ENCODE measurements at regions not wholly inside any gene's neighbourhood (a gene's known extent, or its start where the extent isn't known, plus 50 kb on each side); places are given as distances from the start of the nearest gene placed in this dataset.

GRCh38 chr6:69487688-69488087 lies 309.1 kb downstream of the LMBRD1 start:
- Histone ChIP-seq H3K4me1 (ENCODE audit: control insufficient read depth, insufficient read depth, low read length) (no peaks in the 10 kb centered on the region), H3K9me3 (ENCODE audit: control insufficient read depth, insufficient read depth, low read depth, low read length) (no peaks in the 10 kb centered on the region), H3K4me3 (ENCODE audit: low read depth, low read length) (no peak overlapping the region), H3K27ac (ENCODE audit: extremely low read depth, low read depth, low read length) (no peak overlapping the region), H3K36me3 (ENCODE audit: control insufficient read depth in 2 of 2, insufficient read depth in 1 of 2, low read length in 2 of 2) (no peaks in the 10 kb centered on the region)
- POLR2A ChIA-PET: no interaction called here
- no peak for TF ChIP-seq ZNF777 (tag by site-specific recombination; IDR thresholded peaks at IDR 0.05; ENCODE audit: borderline replicate concordance)
- CTCF ChIA-PET: interaction anchor here (0.6 kb wide), 1 partner anchor 304 kb away, joined by 3 read pairs; no protein-coding TSS in a partner anchor

- no peaks in the 10 kb centered on the region for H3K36me3 ChIP-seq (ENCODE audit: control insufficient read depth in 2 of 2, insufficient read depth in 1 of 2, low read length in 2 of 2)
- CTCF ChIA-PET: interaction anchor here (0.6 kb wide), 1 partner anchor 568 kb away, joined by 4 read pairs; no protein-coding TSS in a partner anchor
These were observed 329.7 kb downstream of the LMBRD1 start for GRCh38 chr6:69466979-69467570.

GRCh38 chr6:69465866-69466265 lies 330.9 kb downstream of the LMBRD1 start:
- Histone ChIP-seq H3K27ac (ENCODE audit: extremely low read depth, low read depth, low read length) (no peak overlapping the region), H3K4me3 (ENCODE audit: low read depth, low read length) (no peak overlapping the region), H3K9me3 (ENCODE audit: control insufficient read depth, insufficient read depth, low read depth, low read length) (no peaks in the 10 kb centered on the region), H3K36me3 (ENCODE audit: control insufficient read depth in 2 of 2, insufficient read depth in 1 of 2, low read length in 2 of 2) (no peaks in the 10 kb centered on the region), H3K4me1 (ENCODE audit: control insufficient read depth, insufficient read depth, low read length) (no peaks in the 10 kb centered on the region)
- POLR2A ChIA-PET: no interaction called here
- TF ChIP-seq ZFP69B (tag by site-specific recombination; IDR thresholded peaks at IDR 0.05): no peak
- no peak for TF ChIP-seq HOXD13 (CRISPR knock-in tag; IDR thresholded peaks at IDR 0.05; ENCODE audit: borderline replicate concordance)
- TF ChIP-seq ZNF211 (tag by site-specific recombination; IDR thresholded peaks at IDR 0.05; ENCODE audit: low read depth): no peak
- TF ChIP-seq ZNF621 (tag by site-specific recombination; IDR thresholded peaks at IDR 0.05): no peak
- CTCF ChIA-PET: interaction anchor here (0.9 kb wide), 1 partner anchor 304 kb away, joined by 3 read pairs; no protein-coding TSS in a partner anchor

More at GRCh38 chr6:69466979-69467570, 329.7 kb downstream of the LMBRD1 start:
- TF ChIP-seq ZNF48 (tag by site-specific recombination; IDR thresholded peaks at IDR 0.05) (no peak), ZNF350 (tag by site-specific recombination; IDR thresholded peaks at IDR 0.05) (no peak), ZNF24 (tag by site-specific recombination; IDR thresholded peaks at IDR 0.05) (no peak), ZSCAN4 (tag by site-specific recombination; IDR thresholded peaks at IDR 0.05) (no peak), ZBTB17 (tag by site-specific recombination; IDR thresholded peaks at IDR 0.05) (no peak), ZIC2 (tag by site-specific recombination; IDR thresholded peaks at IDR 0.05) (no peak), ZFP3 (tag by site-specific recombination; IDR thresholded peaks at IDR 0.05; ENCODE audit: low read depth) (no peak), INSM2 (tag by site-specific recombination; IDR thresholded peaks at IDR 0.05) (no peak)
- Histone ChIP-seq H3K4me3 (ENCODE audit: low read depth, low read length) (no peak overlapping the region), H3K9me3 (ENCODE audit: control insufficient read depth, insufficient read depth, low read depth, low read length) (no peaks in the 10 kb centered on the region), H3K4me1 (ENCODE audit: control insufficient read depth, insufficient read depth, low read length) (no peaks in the 10 kb centered on the region), H3K27ac (ENCODE audit: extremely low read depth, low read depth, low read length) (no peak overlapping the region)
- POLR2A ChIA-PET: no interaction called here

GRCh38 chr6:69456086-69456485 lies 340.7 kb downstream of the LMBRD1 start:
- ChIA-PET CTCF (no interaction called here), POLR2A (no interaction called here)
- no peak for TF ChIP-seq ZNF280D (tag by site-specific recombination; IDR thresholded peaks at IDR 0.05)
- TF ChIP-seq ZNF248 (tag by site-specific recombination; IDR thresholded peaks at IDR 0.05): no peak
- TF ChIP-seq ZNF777 (tag by site-specific recombination; IDR thresholded peaks at IDR 0.05; ENCODE audit: borderline replicate concordance): no peak
- no peak for TF ChIP-seq ZXDB (tag by site-specific recombination; IDR thresholded peaks at IDR 0.05)
- no peak for TF ChIP-seq CTCF (tag by site-specific recombination; IDR thresholded peaks at IDR 0.05)
- TF ChIP-seq ZNF335 (tag by site-specific recombination; conservative IDR thresholded peaks at IDR 0.05): no peak
- no peak for TF ChIP-seq ZNF423 (tag by site-specific recombination; IDR thresholded peaks at IDR 0.05)
- TF ChIP-seq ZNF580 (tag by site-specific recombination; IDR thresholded peaks at IDR 0.05): no peak
- TF ChIP-seq HOXA7 (CRISPR knock-in tag; IDR thresholded peaks at IDR 0.05; ENCODE audit: borderline replicate concordance): no peak

More at GRCh38 chr6:69456086-69456485, 340.7 kb downstream of the LMBRD1 start:
- H3K27ac ChIP-seq (ENCODE audit: extremely low read depth, low read depth, low read length): no peak overlapping the region
- H3K4me3 ChIP-seq (ENCODE audit: low read depth, low read length): no peak overlapping the region
- no peaks in the 10 kb centered on the region for H3K36me3 ChIP-seq (ENCODE audit: control insufficient read depth in 2 of 2, insufficient read depth in 1 of 2, low read length in 2 of 2)
- no peaks in the 10 kb centered on the region for H3K4me1 ChIP-seq (ENCODE audit: control insufficient read depth, insufficient read depth, low read length)
- no peaks in the 10 kb centered on the region for H3K9me3 ChIP-seq (ENCODE audit: control insufficient read depth, insufficient read depth, low read depth, low read length)
